ENCODE measurements at regions not wholly inside any gene's neighbourhood (a gene's known extent, or its start where the extent isn't known, plus 50 kb on each side); places are given as distances from the start of the nearest gene placed in this dataset.

- Histone ChIP-seq H3K36me3 (ENCODE audit: control insufficient read depth in 2 of 4, insufficient read depth in 4 of 4, low read length in 3 of 4) (no peaks in the 10 kb centered on the region), H4K20me1 (replicated peaks in 1 of 2; ENCODE audit: control insufficient read depth in 1 of 2, insufficient read depth in 2 of 2, low read length in 2 of 2) (no peaks in the 10 kb centered on the region), H3K56ac (replicated peaks; ENCODE audit: insufficient read length, low read depth, low read length) (peak overlapping the region; percentile 48), H3K79me2 (ENCODE audit: control insufficient read depth in 1 of 2, insufficient read depth in 2 of 2, low read length in 2 of 2) (no peaks in the 10 kb centered on the region), H3K79me1 (ENCODE audit: low read depth, low read length) (no peaks in the 10 kb centered on the region), H2BK5ac (ENCODE audit: low read depth, low read length) (no peak overlapping the region), H2AK5ac (ENCODE audit: low read depth, low read length) (no peak overlapping the region), H2BK12ac (ENCODE audit: low read depth, low read length) (no peak overlapping the region), H3K4me2 (ENCODE audit: insufficient read depth in 1 of 2, low read depth in 2 of 2, low read length in 2 of 2) (no peak overlapping the region), H3K14ac (ENCODE audit: insufficient read length) (no peak overlapping the region), H3K23ac (ENCODE audit: insufficient read length) (no peak overlapping the region), H3K27ac (ENCODE audit: low read depth, low read length) (no peak overlapping the region), H2BK15ac (ENCODE audit: low read length) (no peak overlapping the region), H3K9ac (replicated peaks in 1 of 4; ENCODE audit: extremely low read depth in 1 of 4, low read depth in 3 of 4, low read length in 3 of 4) (no peak overlapping the region), H4K5ac (ENCODE audit: insufficient read length, low read depth, low read length) (no peak overlapping the region), H4K8ac (ENCODE audit: extremely low read depth, insufficient read depth, low read length) (no peak overlapping the region), H3K9me3 (ENCODE audit: insufficient read depth in 2 of 2, low read depth in 1 of 2, low read length in 1 of 2) (no peaks in the 10 kb centered on the region), H3K4me3 (ENCODE audit: extremely low read depth in 1 of 4, insufficient read depth in 2 of 4, low read depth in 3 of 4, low read length in 4 of 4) (no peak overlapping the region), H4K91ac (replicated peaks; ENCODE audit: insufficient read length, low read length) (no peak overlapping the region), H3K4me1 (replicated peaks in 1 of 4; ENCODE audit: control insufficient read depth in 3 of 4, insufficient read depth in 4 of 4, low read length in 3 of 4) (no peaks in the 10 kb centered on the region; a peak in 1 of 7 replicates), H3K27me3 (replicated peaks in 1 of 4; ENCODE audit: control insufficient read depth in 3 of 4, extremely low read depth in 1 of 4, insufficient read depth in 3 of 4, low read length in 3 of 4) (no peaks in the 10 kb centered on the region), H2BK120ac (replicated peaks; ENCODE audit: low read depth, low read length) (no peak overlapping the region), H3K4ac (replicated peaks; ENCODE audit: insufficient read length, low read depth, low read length) (no peak overlapping the region), H2BK20ac (ENCODE audit: low read length) (no peak overlapping the region), H3K23me2 (ENCODE audit: low read depth, low read length) (no peaks in the 10 kb centered on the region), H3K18ac (ENCODE audit: extremely low read depth, low read length) (no peak overlapping the region), H2AFZ (ENCODE audit: low read length) (no peak overlapping the region)
- POLR2A ChIA-PET (ENCODE audit: partially characterized antibody): no interaction called here
- no peak for TF ChIP-seq EP300 (IDR thresholded peaks at IDR 0.05; ENCODE audit: borderline replicate concordance in 1 of 2, low read depth in 2 of 2, low read length in 2 of 2)
- no peak for TF ChIP-seq NRF1 (IDR thresholded peaks at IDR 0.05; ENCODE audit: low read depth, low read length)
- TF ChIP-seq YY1 (IDR thresholded peaks at IDR 0.05; ENCODE audit: low read depth, low read length): no peak
- no peak for TF ChIP-seq HDAC6 (IDR thresholded peaks at IDR 0.05; ENCODE audit: low read depth, low read length)
- TF ChIP-seq PHF8 (conservative IDR thresholded peaks at IDR 0.05; ENCODE audit: low read depth, low read length): no peak
- TF ChIP-seq TAF7 (optimal IDR thresholded peaks at IDR 0.05; ENCODE audit: borderline replicate concordance, low read depth, low read length): no peak
- no peak for TF ChIP-seq POLR2A (IDR thresholded peaks at IDR 0.05; ENCODE audit: control extremely low read depth in 1 of 2, low read depth in 2 of 2, low read length in 2 of 2)
- TF ChIP-seq RFX5 (IDR thresholded peaks at IDR 0.05; ENCODE audit: borderline replicate concordance, low read depth, low read length): no peak
- no peak for TF ChIP-seq KDM1A (IDR thresholded peaks at IDR 0.05; ENCODE audit: borderline replicate concordance, low read length)
- no peak for TF ChIP-seq MAFK (IDR thresholded peaks at IDR 0.05; ENCODE audit: low read depth, low read length)
- TF ChIP-seq RBBP5 (IDR thresholded peaks at IDR 0.05; ENCODE audit: borderline replicate concordance, low read depth, low read length): no peak
- no peak for DNase-seq (ENCODE audit: low read depth in 1 of 2, low spot score in 2 of 2)
- FAIRE-seq: no peak
- CTCF ChIA-PET (ENCODE audit: partially characterized antibody): interaction anchor here (1.1 kb wide), 1 partner anchor 17 kb away, joined by 3 read pairs; no protein-coding TSS in a partner anchor
- 91% methylated on average over 3 of the region's 3 CpGs; no CpG with 5 or more reads in 1 of the 2 experiments for WGBS, 2 experiments (ENCODE audit: extremely low coverage in 1 of 2, insufficient coverage in 1 of 2, insufficient read length in 1 of 2, insufficient replicate concordance in 2 of 2, low coverage in 1 of 2, low lambda C conversion rate in 2 of 2, missing lambda C conversion rate in 1 of 2)
These were observed 127.9 kb upstream of the DUSP10 start for GRCh38 chr1:221869779-221870178.

Data from H1 (cell line).